GM23338 (cell line): ENCODE measurements at regions not wholly inside any gene's neighbourhood (a gene's known extent, or its start where the extent isn't known, plus 50 kb on each side); places are given as distances from the start of the nearest gene placed in this dataset.

Experiments
- ATAC-seq: fragments of 200-7000 bp; cut with Tn5 transposase; 3 replicates; pipeline ENCODE4 v1.9.1; 2020
- DNase-seq: peaks from one replicate; pipeline ENCODE4 v3.0.0-alpha.2; 2015; ENCODE audit warnings: low spot score
- H2AFZ ChIP-seq: fragments of 200-600 bp; sonication (generic); 2 replicates; pipeline ENCODE4 v1.8.0; 2016; ENCODE audit warnings: antibody characterized with exemption, mild to moderate bottlenecking, moderate library complexity
- H3F3A ChIP-seq: fragments of 200-600 bp; sonication (generic); replicated peaks from 2 replicates; pipeline ENCODE4 v1.8.0; 2017; ENCODE audit warnings: antibody characterized with exemption, mixed run types, low read depth
- H3K27ac ChIP-seq: fragments of 200-600 bp; sonication (generic); 2 replicates; pipeline ENCODE4 v1.6.1; 2016; ENCODE audit warnings: low read depth
- H3K27me3 ChIP-seq: fragments of 200-600 bp; sonication (generic); 2 replicates; pipeline ENCODE4 v1.8.0; 2016; ENCODE audit warnings: mild to moderate bottlenecking, mixed run types, moderate library complexity; ENCODE audit not compliant: insufficient read depth
- H3K36me3 ChIP-seq: fragments of 200-600 bp; sonication (generic); 2 replicates; pipeline ENCODE4 v1.8.0; 2016; ENCODE audit warnings: mild to moderate bottlenecking; ENCODE audit not compliant: insufficient read depth
- H3K4me1 ChIP-seq: fragments of 200-600 bp; sonication (generic); 2 replicates; pipeline ENCODE4 v1.8.0; 2016; ENCODE audit warnings: mild to moderate bottlenecking, moderate library complexity; ENCODE audit not compliant: insufficient read depth
- H3K4me2 ChIP-seq: fragments of 200-600 bp; sonication (generic); 2 replicates; pipeline ENCODE4 v1.7.1; 2017; ENCODE audit warnings: mixed run types
- H3K4me3 ChIP-seq: fragments of 200-600 bp; sonication (generic); 2 replicates; pipeline ENCODE4 v1.6.1; 2016; ENCODE audit warnings: mixed run types
- H3K79me2 ChIP-seq: fragments of 200-600 bp; sonication (generic); replicated peaks from 2 replicates; pipeline ENCODE4 v1.8.0; 2017; ENCODE audit warnings: mild to moderate bottlenecking; ENCODE audit not compliant: insufficient read depth
- H3K9me2 ChIP-seq: fragments of 200-600 bp; sonication (generic); 2 replicates; pipeline ENCODE4 v1.8.0; 2017; ENCODE audit not compliant: insufficient read depth
- H4K20me1 ChIP-seq: fragments of 200-600 bp; sonication (generic); replicated peaks from 2 replicates; pipeline ENCODE4 v1.8.0; 2017; ENCODE audit warnings: mild to moderate bottlenecking; ENCODE audit not compliant: insufficient read depth
- H3K27ac Mint-ChIP-seq: 2 replicates; pipeline ENCODE4 v1.8.0; 2020; ENCODE audit warnings: inconsistent platforms, mild to moderate bottlenecking, moderate library complexity, mixed read lengths
- H3K27me3 Mint-ChIP-seq: 3 replicates; pipeline ENCODE4 v1.8.0; 2022; ENCODE audit warnings: low read depth, mild to moderate bottlenecking, moderate library complexity, mixed read lengths, inconsistent platforms; ENCODE audit not compliant: insufficient read depth, poor library complexity
- H3K36me3 Mint-ChIP-seq: 3 replicates; pipeline ENCODE4 v1.8.0; 2021; ENCODE audit warnings: low read depth, mild to moderate bottlenecking, inconsistent platforms, moderate library complexity, mixed read lengths
- H3K4me1 Mint-ChIP-seq: 3 replicates; pipeline ENCODE4 v1.8.0; 2020; ENCODE audit warnings: mild to moderate bottlenecking, inconsistent platforms, mixed read lengths
- H3K4me3 Mint-ChIP-seq: 3 replicates; pipeline ENCODE4 v1.8.0; 2021; ENCODE audit warnings: moderate library complexity, mild to moderate bottlenecking, inconsistent platforms, mixed read lengths
- H3K9me3 Mint-ChIP-seq: 3 replicates; pipeline ENCODE4 v1.8.0; 2020; ENCODE audit warnings: moderate library complexity, mild to moderate bottlenecking, inconsistent platforms, mixed read lengths
- CREB1 ChIP-seq: fragments of 250-450 bp; sonication (Bioruptor Pico); IDR thresholded peaks from 2 replicates; pipeline ENCODE4 v1.5.0; 2020; ENCODE audit warnings: low read depth, mild to moderate bottlenecking, moderate library complexity
- EZH2 ChIP-seq: fragments of 200-600 bp; sonication (generic); IDR thresholded peaks from one replicate; pipeline ENCODE4 v1.8.0; 2017; ENCODE audit warnings: antibody characterized with exemption, mild to moderate bottlenecking, low read depth; ENCODE audit not compliant: unreplicated experiment
- EZH2phosphoT487 ChIP-seq: fragments of 200-600 bp; sonication (generic); IDR thresholded peaks from one replicate; pipeline ENCODE4 v1.8.1; 2018; ENCODE audit warnings: antibody characterized with exemption; ENCODE audit not compliant: unreplicated experiment
- JUNB ChIP-seq: IDR thresholded peaks from one replicate; pipeline ENCODE4 v1.6.1; 2016; ENCODE audit warnings: antibody characterized with exemption; ENCODE audit not compliant: unreplicated experiment
- NANOG ChIP-seq: IDR thresholded peaks from 2 replicates; pipeline ENCODE4 v1.6.1; 2016; ENCODE audit warnings: antibody characterized with exemption, borderline replicate concordance
- POLR2AphosphoS5 ChIP-seq: IDR thresholded peaks from 2 replicates; pipeline ENCODE4 v1.6.1; 2016; ENCODE audit warnings: antibody characterized with exemption, low read depth
- STAT1 ChIP-seq: IDR thresholded peaks from one replicate; pipeline ENCODE4 v1.6.1; 2016; ENCODE audit warnings: antibody characterized with exemption; ENCODE audit not compliant: unreplicated experiment
- ZNF114 ChIP-seq: fragments of 250-450 bp; sonication (Bioruptor Pico); IDR thresholded peaks from 2 replicates; pipeline ENCODE4 v1.5.0; 2020; ENCODE audit warnings: mild to moderate bottlenecking, moderate library complexity
- ZNF331 ChIP-seq: fragments of 250-450 bp; sonication (Bioruptor Pico); IDR thresholded peaks from 2 replicates; pipeline ENCODE4 v1.5.0; 2020; ENCODE audit warnings: low read depth, mild to moderate bottlenecking, moderate library complexity
- TF ChIP-seq, protein P1 (sequence below): IDR thresholded peaks from one replicate; pipeline ENCODE4 v1.6.1; 2018; ENCODE audit warnings: antibody characterized with exemption; ENCODE audit not compliant: unreplicated experiment
- TF ChIP-seq, protein P2 (sequence below): IDR thresholded peaks from 2 replicates; pipeline ENCODE4 v1.6.1; 2016; ENCODE audit warnings: antibody characterized with exemption
- TF ChIP-seq, protein P3 (sequence below), 2 experiments: fragments of 200-600 bp in 1 of 2; sonication (generic) in 1 of 2; conservative IDR thresholded peaks; 2 replicates each; pipeline versions ENCODE4 v1.5.1 to v1.6.1; 2016 to 2017; ENCODE audit warnings: antibody characterized with exemption in 2 of 2, low read depth in 2 of 2, mild to moderate bottlenecking in 2 of 2, moderate library complexity in 1 of 2
- TF ChIP-seq, protein P4 (sequence below): fragments of 250-450 bp; sonication (Bioruptor Pico); IDR thresholded peaks from 2 replicates; pipeline ENCODE4 v1.5.0; 2020; ENCODE audit warnings: mild to moderate bottlenecking, moderate library complexity

- Histone ChIP-seq H3F3A (no peaks in the 10 kb centered on the region), H3K36me3 (0 out of 2 replicates have a peak, but pooled peaks cover 7% of the 10 kb centered on the region), H3K4me2 (no peak overlapping the region), H3K27ac (no peak overlapping the region), H3K79me2 (no peaks in the 10 kb centered on the region), H3K4me3 (no peak overlapping the region), H3K27me3 (no peaks in the 10 kb centered on the region), H3K9me2 (no peaks in the 10 kb centered on the region), H3K4me1 (no peaks in the 10 kb centered on the region), H4K20me1 (no peaks in the 10 kb centered on the region), H2AFZ (no peak overlapping the region)
- Mint-ChIP-seq H3K36me3 (no peaks in the 10 kb centered on the region), H3K9me3 (no peaks in the 10 kb centered on the region; the same call in 1 of the 3 replicates), H3K27ac (no peak overlapping the region), H3K27me3 (no peaks in the 10 kb centered on the region), H3K4me1 (no peaks in the 10 kb centered on the region; the same call in 2 of the 3 replicates), H3K4me3 (no peak overlapping the region)
- DNase-seq (no peak), ATAC-seq (no peak)
- TF ChIP-seq, protein P1, sequence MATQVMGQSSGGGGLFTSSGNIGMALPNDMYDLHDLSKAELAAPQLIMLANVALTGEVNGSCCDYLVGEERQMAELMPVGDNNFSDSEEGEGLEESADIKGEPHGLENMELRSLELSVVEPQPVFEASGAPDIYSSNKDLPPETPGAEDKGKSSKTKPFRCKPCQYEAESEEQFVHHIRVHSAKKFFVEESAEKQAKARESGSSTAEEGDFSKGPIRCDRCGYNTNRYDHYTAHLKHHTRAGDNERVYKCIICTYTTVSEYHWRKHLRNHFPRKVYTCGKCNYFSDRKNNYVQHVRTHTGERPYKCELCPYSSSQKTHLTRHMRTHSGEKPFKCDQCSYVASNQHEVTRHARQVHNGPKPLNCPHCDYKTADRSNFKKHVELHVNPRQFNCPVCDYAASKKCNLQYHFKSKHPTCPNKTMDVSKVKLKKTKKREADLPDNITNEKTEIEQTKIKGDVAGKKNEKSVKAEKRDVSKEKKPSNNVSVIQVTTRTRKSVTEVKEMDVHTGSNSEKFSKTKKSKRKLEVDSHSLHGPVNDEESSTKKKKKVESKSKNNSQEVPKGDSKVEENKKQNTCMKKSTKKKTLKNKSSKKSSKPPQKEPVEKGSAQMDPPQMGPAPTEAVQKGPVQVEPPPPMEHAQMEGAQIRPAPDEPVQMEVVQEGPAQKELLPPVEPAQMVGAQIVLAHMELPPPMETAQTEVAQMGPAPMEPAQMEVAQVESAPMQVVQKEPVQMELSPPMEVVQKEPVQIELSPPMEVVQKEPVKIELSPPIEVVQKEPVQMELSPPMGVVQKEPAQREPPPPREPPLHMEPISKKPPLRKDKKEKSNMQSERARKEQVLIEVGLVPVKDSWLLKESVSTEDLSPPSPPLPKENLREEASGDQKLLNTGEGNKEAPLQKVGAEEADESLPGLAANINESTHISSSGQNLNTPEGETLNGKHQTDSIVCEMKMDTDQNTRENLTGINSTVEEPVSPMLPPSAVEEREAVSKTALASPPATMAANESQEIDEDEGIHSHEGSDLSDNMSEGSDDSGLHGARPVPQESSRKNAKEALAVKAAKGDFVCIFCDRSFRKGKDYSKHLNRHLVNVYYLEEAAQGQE = no peak
- TF ChIP-seq JUNB (no peak), ZNF331 (CRISPR knock-in tag) (no peak), POLR2AphosphoS5 (no peak), EZH2phosphoT487 (no peak), CREB1 (CRISPR knock-in tag) (no peak), EZH2 (no peak), STAT1 (no peak), NANOG (no peak), ZNF114 (CRISPR knock-in tag) (no peak)
- TF ChIP-seq, protein P2, sequence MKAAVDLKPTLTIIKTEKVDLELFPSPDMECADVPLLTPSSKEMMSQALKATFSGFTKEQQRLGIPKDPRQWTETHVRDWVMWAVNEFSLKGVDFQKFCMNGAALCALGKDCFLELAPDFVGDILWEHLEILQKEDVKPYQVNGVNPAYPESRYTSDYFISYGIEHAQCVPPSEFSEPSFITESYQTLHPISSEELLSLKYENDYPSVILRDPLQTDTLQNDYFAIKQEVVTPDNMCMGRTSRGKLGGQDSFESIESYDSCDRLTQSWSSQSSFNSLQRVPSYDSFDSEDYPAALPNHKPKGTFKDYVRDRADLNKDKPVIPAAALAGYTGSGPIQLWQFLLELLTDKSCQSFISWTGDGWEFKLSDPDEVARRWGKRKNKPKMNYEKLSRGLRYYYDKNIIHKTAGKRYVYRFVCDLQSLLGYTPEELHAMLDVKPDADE = no peak
- TF ChIP-seq, protein P3, sequence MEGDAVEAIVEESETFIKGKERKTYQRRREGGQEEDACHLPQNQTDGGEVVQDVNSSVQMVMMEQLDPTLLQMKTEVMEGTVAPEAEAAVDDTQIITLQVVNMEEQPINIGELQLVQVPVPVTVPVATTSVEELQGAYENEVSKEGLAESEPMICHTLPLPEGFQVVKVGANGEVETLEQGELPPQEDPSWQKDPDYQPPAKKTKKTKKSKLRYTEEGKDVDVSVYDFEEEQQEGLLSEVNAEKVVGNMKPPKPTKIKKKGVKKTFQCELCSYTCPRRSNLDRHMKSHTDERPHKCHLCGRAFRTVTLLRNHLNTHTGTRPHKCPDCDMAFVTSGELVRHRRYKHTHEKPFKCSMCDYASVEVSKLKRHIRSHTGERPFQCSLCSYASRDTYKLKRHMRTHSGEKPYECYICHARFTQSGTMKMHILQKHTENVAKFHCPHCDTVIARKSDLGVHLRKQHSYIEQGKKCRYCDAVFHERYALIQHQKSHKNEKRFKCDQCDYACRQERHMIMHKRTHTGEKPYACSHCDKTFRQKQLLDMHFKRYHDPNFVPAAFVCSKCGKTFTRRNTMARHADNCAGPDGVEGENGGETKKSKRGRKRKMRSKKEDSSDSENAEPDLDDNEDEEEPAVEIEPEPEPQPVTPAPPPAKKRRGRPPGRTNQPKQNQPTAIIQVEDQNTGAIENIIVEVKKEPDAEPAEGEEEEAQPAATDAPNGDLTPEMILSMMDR (conservative IDR thresholded peaks at IDR 0.05; ENCODE audit: low read depth in 2 of 2) = no peak
- TF ChIP-seq, protein P4, sequence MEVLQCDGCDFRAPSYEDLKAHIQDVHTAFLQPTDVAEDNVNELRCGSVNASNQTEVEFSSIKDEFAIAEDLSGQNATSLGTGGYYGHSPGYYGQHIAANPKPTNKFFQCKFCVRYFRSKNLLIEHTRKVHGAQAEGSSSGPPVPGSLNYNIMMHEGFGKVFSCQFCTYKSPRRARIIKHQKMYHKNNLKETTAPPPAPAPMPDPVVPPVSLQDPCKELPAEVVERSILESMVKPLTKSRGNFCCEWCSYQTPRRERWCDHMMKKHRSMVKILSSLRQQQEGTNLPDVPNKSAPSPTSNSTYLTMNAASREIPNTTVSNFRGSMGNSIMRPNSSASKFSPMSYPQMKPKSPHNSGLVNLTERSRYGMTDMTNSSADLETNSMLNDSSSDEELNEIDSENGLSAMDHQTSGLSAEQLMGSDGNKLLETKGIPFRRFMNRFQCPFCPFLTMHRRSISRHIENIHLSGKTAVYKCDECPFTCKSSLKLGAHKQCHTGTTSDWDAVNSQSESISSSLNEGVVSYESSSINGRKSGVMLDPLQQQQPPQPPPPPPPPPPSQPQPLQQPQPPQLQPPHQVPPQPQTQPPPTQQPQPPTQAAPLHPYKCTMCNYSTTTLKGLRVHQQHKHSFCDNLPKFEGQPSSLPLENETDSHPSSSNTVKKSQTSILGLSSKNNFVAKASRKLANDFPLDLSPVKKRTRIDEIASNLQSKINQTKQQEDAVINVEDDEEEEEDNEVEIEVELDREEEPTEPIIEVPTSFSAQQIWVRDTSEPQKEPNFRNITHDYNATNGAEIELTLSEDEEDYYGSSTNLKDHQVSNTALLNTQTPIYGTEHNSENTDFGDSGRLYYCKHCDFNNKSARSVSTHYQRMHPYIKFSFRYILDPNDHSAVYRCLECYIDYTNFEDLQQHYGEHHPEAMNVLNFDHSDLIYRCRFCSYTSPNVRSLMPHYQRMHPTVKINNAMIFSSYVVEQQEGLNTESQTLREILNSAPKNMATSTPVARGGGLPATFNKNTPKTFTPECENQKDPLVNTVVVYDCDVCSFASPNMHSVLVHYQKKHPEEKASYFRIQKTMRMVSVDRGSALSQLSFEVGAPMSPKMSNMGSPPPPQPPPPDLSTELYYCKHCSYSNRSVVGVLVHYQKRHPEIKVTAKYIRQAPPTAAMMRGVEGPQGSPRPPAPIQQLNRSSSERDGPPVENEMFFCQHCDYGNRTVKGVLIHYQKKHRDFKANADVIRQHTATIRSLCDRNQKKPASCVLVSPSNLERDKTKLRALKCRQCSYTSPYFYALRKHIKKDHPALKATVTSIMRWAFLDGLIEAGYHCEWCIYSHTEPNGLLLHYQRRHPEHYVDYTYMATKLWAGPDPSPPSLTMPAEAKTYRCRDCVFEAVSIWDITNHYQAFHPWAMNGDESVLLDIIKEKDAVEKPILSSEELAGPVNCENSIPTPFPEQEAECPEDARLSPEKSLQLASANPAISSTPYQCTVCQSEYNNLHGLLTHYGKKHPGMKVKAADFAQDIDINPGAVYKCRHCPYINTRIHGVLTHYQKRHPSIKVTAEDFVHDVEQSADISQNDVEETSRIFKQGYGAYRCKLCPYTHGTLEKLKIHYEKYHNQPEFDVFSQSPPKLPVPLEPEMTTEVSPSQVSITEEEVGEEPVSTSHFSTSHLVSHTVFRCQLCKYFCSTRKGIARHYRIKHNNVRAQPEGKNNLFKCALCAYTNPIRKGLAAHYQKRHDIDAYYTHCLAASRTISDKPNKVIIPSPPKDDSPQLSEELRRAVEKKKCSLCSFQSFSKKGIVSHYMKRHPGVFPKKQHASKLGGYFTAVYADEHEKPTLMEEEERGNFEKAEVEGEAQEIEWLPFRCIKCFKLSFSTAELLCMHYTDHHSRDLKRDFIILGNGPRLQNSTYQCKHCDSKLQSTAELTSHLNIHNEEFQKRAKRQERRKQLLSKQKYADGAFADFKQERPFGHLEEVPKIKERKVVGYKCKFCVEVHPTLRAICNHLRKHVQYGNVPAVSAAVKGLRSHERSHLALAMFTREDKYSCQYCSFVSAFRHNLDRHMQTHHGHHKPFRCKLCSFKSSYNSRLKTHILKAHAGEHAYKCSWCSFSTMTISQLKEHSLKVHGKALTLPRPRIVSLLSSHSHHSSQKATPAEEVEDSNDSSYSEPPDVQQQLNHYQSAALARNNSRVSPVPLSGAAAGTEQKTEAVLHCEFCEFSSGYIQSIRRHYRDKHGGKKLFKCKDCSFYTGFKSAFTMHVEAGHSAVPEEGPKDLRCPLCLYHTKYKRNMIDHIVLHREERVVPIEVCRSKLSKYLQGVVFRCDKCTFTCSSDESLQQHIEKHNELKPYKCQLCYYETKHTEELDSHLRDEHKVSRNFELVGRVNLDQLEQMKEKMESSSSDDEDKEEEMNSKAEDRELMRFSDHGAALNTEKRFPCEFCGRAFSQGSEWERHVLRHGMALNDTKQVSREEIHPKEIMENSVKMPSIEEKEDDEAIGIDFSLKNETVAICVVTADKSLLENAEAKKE (CRISPR knock-in tag) = no peak
Observed at GRCh38 chr11:37643968-37644367, 1045.9 kb upstream of the RAG2 start.
